Retinal pigment epithelial cell (primary cell): ENCODE measurements at regions not wholly inside any gene's neighbourhood (a gene's known extent, or its start where the extent isn't known, plus 50 kb on each side); places are given as distances from the start of the nearest gene placed in this dataset.

Experiments
- DNase-seq: peaks from one replicate; pipeline ENCODE4 v3.0.0-alpha.2; 2010; ENCODE audit warnings: low read depth
- H3K4me3 ChIP-seq: 2 replicates; pipeline ENCODE4 v1.5.1; 2011; ENCODE audit warnings: mild to moderate bottlenecking, low read length, control low read depth, moderate library complexity
- TF ChIP-seq, protein P1 (sequence below): conservative IDR thresholded peaks from 2 replicates; pipeline ENCODE4 v1.5.1; 2011; ENCODE audit warnings: low read depth, low read length, control low read depth, inconsistent platforms

- DNase-seq, result no peak
- no peak overlapping the region for H3K4me3 ChIP-seq
- TF ChIP-seq, protein P1, sequence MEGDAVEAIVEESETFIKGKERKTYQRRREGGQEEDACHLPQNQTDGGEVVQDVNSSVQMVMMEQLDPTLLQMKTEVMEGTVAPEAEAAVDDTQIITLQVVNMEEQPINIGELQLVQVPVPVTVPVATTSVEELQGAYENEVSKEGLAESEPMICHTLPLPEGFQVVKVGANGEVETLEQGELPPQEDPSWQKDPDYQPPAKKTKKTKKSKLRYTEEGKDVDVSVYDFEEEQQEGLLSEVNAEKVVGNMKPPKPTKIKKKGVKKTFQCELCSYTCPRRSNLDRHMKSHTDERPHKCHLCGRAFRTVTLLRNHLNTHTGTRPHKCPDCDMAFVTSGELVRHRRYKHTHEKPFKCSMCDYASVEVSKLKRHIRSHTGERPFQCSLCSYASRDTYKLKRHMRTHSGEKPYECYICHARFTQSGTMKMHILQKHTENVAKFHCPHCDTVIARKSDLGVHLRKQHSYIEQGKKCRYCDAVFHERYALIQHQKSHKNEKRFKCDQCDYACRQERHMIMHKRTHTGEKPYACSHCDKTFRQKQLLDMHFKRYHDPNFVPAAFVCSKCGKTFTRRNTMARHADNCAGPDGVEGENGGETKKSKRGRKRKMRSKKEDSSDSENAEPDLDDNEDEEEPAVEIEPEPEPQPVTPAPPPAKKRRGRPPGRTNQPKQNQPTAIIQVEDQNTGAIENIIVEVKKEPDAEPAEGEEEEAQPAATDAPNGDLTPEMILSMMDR, result no peak
These were observed 142.8 kb downstream of the CD8B2 start for GRCh38 chr2:106629981-106630380.

DNA sequence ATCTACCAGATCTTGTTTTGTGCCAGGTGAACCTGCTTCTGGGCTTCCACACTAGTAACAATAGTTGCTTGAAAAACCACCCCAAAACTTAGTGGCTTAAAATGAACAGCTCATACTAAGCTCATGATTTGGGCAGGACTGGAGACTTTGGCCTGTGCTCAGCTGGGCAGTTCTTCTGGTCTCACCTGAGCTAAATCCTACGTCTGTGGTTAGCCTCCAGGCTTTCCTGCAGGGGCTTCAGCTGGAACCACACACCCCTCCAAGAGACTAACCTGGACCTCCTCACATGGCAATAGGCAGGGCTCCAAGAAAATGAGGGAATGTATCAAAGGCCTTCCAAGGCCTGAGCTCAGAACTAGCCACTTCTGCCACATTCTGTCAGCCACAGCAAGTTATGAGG, 144.1 kb downstream of the CD8B2 start:
- H3K4me3 ChIP-seq, result no peak overlapping the region
- DNase-seq, result no peak
- TF ChIP-seq, protein P1, result no peak

- no peak overlapping the region for H3K4me3 ChIP-seq
- TF ChIP-seq, protein P1, result peak; percentile 38
- DNase-seq, result peak; percentile 0
These were observed 150.9 kb downstream of the CD8B2 start for GRCh38 chr2:106638043-106638442.

DNA sequence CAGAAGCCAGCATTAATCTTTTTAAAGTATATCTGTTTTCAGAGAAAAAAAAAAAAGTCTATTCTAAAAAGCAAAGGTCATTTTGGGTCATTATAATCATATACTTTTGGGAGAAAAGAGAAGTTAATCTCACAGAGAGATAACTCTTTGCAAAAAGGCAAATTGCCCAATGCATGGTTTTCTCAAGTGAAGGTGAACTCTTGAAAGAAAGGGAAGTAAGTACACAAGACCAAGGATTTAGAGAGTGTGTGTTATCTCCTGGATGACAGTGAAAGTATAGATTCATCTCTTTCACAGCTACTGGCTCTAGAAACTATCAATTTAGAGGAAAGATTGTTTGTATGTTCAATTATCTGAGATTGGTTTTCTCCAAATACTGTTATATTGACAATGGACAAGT, 151.4 kb downstream of the CD8B2 start:
- no peak overlapping the region for H3K4me3 ChIP-seq
- TF ChIP-seq, protein P1, result no peak
- DNase-seq, result no peak

- no peak for DNase-seq
- no peak overlapping the region for H3K4me3 ChIP-seq
- TF ChIP-seq, protein P1, result no peak
These were observed 155.5 kb downstream of the CD8B2 start for GRCh38 chr2:106642679-106643078.

GRCh38 chr2:106644623-106645022, 157.5 kb downstream of the CD8B2 start:
- TF ChIP-seq, protein P1, result no peak
- DNase-seq, result no peak
- H3K4me3 ChIP-seq, result no peak overlapping the region

DNA sequence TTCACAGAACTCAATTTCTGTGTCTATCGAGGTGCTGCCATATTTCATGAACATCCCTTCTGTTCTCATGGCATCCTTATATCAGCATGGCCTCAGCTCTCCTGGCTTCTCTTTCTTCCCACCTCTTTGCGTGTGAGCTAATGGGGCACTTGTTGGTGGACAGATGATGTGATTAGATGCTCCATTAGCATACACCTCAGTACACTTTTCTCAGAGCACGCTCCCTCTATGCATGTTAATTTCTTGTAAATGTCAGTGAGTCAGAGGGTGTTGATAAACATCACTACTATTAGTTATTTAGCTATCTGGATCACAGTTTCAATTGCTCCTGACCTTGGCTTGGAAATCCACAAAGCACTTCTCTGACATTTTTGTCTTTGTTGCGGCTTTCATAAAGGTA, 159.4 kb downstream of the CD8B2 start:
- DNase-seq, result no peak
- no peak overlapping the region for H3K4me3 ChIP-seq
- TF ChIP-seq, protein P1, result no peak
